ENCODE measurements at regions not wholly inside any gene's neighbourhood (a gene's known extent, or its start where the extent isn't known, plus 50 kb on each side); places are given as distances from the start of the nearest gene placed in this dataset.
"Not testable (repeated sequence)": the region's sequence is repeated elsewhere in the genome, so short reads cannot be mapped to it uniquely, and the experiment has no call there.

- no peak overlapping the region for H3K9ac ChIP-seq (ENCODE audit: insufficient read depth in 1 of 2, low read length in 2 of 2)
- no peak for ATAC-seq (ENCODE audit: insufficient read depth, low FRiP score)
- H3K4me1 ChIP-seq (ENCODE audit: control insufficient read depth in 5 of 5, insufficient read depth in 5 of 5, low read length in 5 of 5) = no peaks in the 10 kb centered on the region
- TF ChIP-seq CTCF (IDR thresholded peaks at IDR 0.05; ENCODE audit: control extremely low read depth, extremely low read depth) = no peak
- no peaks in the 10 kb centered on the region for H3K36me3 ChIP-seq (ENCODE audit: control insufficient read depth in 4 of 4, insufficient read depth in 4 of 4, low read length in 4 of 4)
- H3K4me3 ChIP-seq = no peak overlapping the region
- H3K27me3 ChIP-seq (ENCODE audit: control insufficient read depth in 3 of 3, insufficient read depth in 3 of 3, low read length in 2 of 3) = no peaks in the 10 kb centered on the region
- no peak overlapping the region for H3K27ac ChIP-seq (ENCODE audit: low read depth in 1 of 2, low read length in 1 of 2)
- H3K9me3 ChIP-seq (ENCODE audit: control insufficient read depth in 4 of 4, insufficient read depth in 3 of 4, low read length in 3 of 4) = no peaks in the 10 kb centered on the region
- DNase-seq = no peak
- 72 to 75% methylated on average over 4 of the region's 4 CpGs for WGBS, 2 donors
Measured at GRCh38 chr6:61622601-61623000, 663.4 kb downstream of the KHDRBS2 start.

- Histone ChIP-seq H3K4me1 (ENCODE audit: control insufficient read depth in 5 of 5, insufficient read depth in 5 of 5, low read length in 5 of 5) (no peaks in the 10 kb centered on the region), H3K27me3 (ENCODE audit: control insufficient read depth in 3 of 3, insufficient read depth in 3 of 3, low read length in 2 of 3) (no peaks in the 10 kb centered on the region), H3K9ac (ENCODE audit: insufficient read depth in 1 of 2, low read length in 2 of 2) (no peak overlapping the region), H3K27ac (ENCODE audit: low read depth in 1 of 2, low read length in 1 of 2) (no peak overlapping the region), H3K4me3 (no peak overlapping the region), H3K9me3 (ENCODE audit: control insufficient read depth in 4 of 4, insufficient read depth in 3 of 4, low read length in 3 of 4) (peaks cover 0 to 3% (median 1%) of the 10 kb centered on the region in 4 donors), H3K36me3 (ENCODE audit: control insufficient read depth in 4 of 4, insufficient read depth in 4 of 4, low read length in 4 of 4) (no peaks in the 10 kb centered on the region)
- TF ChIP-seq CTCF (IDR thresholded peaks at IDR 0.05; ENCODE audit: control extremely low read depth, extremely low read depth) = no peak
- ATAC-seq (ENCODE audit: insufficient read depth, low FRiP score) (no peak), DNase-seq (no peak)
Measured at GRCh38 chr6:61614119-61614518, 671.9 kb downstream of the KHDRBS2 start.

- no peak overlapping the region for H3K27ac ChIP-seq (ENCODE audit: low read depth in 1 of 2, low read length in 1 of 2)
- no peak overlapping the region for H3K9ac ChIP-seq (ENCODE audit: insufficient read depth in 1 of 2, low read length in 2 of 2)
- no peak overlapping the region for H3K4me3 ChIP-seq
- H3K4me1 ChIP-seq (ENCODE audit: control insufficient read depth in 5 of 5, insufficient read depth in 5 of 5, low read length in 5 of 5) = no peaks in the 10 kb centered on the region
- WGBS, 2 donors = 76 to 80% methylated on average over 2 of the region's 2 CpGs
- DNase-seq (no peak), ATAC-seq (ENCODE audit: insufficient read depth, low FRiP score) (no peak)
- H3K27me3 ChIP-seq (ENCODE audit: control insufficient read depth in 3 of 3, insufficient read depth in 3 of 3, low read length in 2 of 3) = no peaks in the 10 kb centered on the region
- TF ChIP-seq CTCF (IDR thresholded peaks at IDR 0.05; ENCODE audit: control extremely low read depth, extremely low read depth) = no peak
- H3K9me3 ChIP-seq (ENCODE audit: control insufficient read depth in 4 of 4, insufficient read depth in 3 of 4, low read length in 3 of 4) = peaks cover 0 to 3% (median under 1%) of the 10 kb centered on the region in 4 donors
- H3K36me3 ChIP-seq (ENCODE audit: control insufficient read depth in 4 of 4, insufficient read depth in 4 of 4, low read length in 4 of 4) = no peaks in the 10 kb centered on the region
Measured at GRCh38 chr6:61606500-61606899, 679.5 kb downstream of the KHDRBS2 start.

- ATAC-seq (ENCODE audit: insufficient read depth, low FRiP score); H3K4me1 ChIP-seq (ENCODE audit: control insufficient read depth in 5 of 5, insufficient read depth in 5 of 5, low read length in 5 of 5); H3K27ac ChIP-seq (ENCODE audit: low read depth in 1 of 2, low read length in 1 of 2); DNase-seq; H3K9me3 ChIP-seq (ENCODE audit: control insufficient read depth in 4 of 4, insufficient read depth in 3 of 4, low read length in 3 of 4); H3K4me3 ChIP-seq; H3K9ac ChIP-seq (ENCODE audit: insufficient read depth in 1 of 2, low read length in 2 of 2); H3K27me3 ChIP-seq (ENCODE audit: control insufficient read depth in 3 of 3, insufficient read depth in 3 of 3, low read length in 2 of 3); H3K36me3 ChIP-seq (ENCODE audit: control insufficient read depth in 4 of 4, insufficient read depth in 4 of 4, low read length in 4 of 4): not testable (repeated sequence)
- 75 to 83% methylated on average over 4 of the region's 4 CpGs for WGBS, 2 donors
Measured at GRCh38 chr6:61605851-61606250, 680.2 kb downstream of the KHDRBS2 start.

GRCh38 chr6:61602171-61602570 is 683.9 kb downstream of the KHDRBS2 start:
- not testable (repeated sequence) for H3K27ac ChIP-seq (ENCODE audit: low read depth in 1 of 2, low read length in 1 of 2); H3K4me1 ChIP-seq (ENCODE audit: control insufficient read depth in 5 of 5, insufficient read depth in 5 of 5, low read length in 5 of 5); H3K9ac ChIP-seq (ENCODE audit: insufficient read depth in 1 of 2, low read length in 2 of 2); H3K27me3 ChIP-seq (ENCODE audit: control insufficient read depth in 3 of 3, insufficient read depth in 3 of 3, low read length in 2 of 3); H3K36me3 ChIP-seq (ENCODE audit: control insufficient read depth in 4 of 4, insufficient read depth in 4 of 4, low read length in 4 of 4); H3K9me3 ChIP-seq (ENCODE audit: control insufficient read depth in 4 of 4, insufficient read depth in 3 of 4, low read length in 3 of 4); H3K4me3 ChIP-seq; ATAC-seq (ENCODE audit: insufficient read depth, low FRiP score); DNase-seq
- 76 to 89% methylated on average over 4 of the region's 4 CpGs for WGBS, 2 donors
